Ascending aorta (tissue), 2 donors: ENCODE measurements at regions not wholly inside any gene's neighbourhood (a gene's known extent, or its start where the extent isn't known, plus 50 kb on each side); places are given as distances from the start of the nearest gene placed in this dataset.
"Not testable (repeated sequence)": the region's sequence is repeated elsewhere in the genome, so short reads cannot be mapped to it uniquely, and the experiment has no call there.

Source experiments
- DNase-seq, 2 donors: peaks; one replicate each; pipeline ENCODE4 v3.0.0-alpha.2; 2019; ENCODE audit warnings: low spot score in 2 of 2
- H3K27ac ChIP-seq, 2 donors: fragments of 200-600 bp; sonication (generic); one replicate each; pipeline ENCODE4 v1.5.1; 2016 to 2017; ENCODE audit warnings: mild to moderate bottlenecking in 1 of 2
- H3K27me3 ChIP-seq: fragments of 200-600 bp; sonication (generic); one replicate; pipeline ENCODE4 v1.5.1; 2017
- H3K36me3 ChIP-seq, 2 donors: fragments of 200-600 bp; sonication (generic); one replicate each; pipeline ENCODE4 v1.5.1; 2016
- H3K4me1 ChIP-seq, 2 donors: fragments of 200-600 bp; sonication (generic); one replicate each; pipeline ENCODE4 v1.5.1; 2016 to 2017; ENCODE audit warnings: mild to moderate bottlenecking in 1 of 2
- H3K4me3 ChIP-seq, 2 donors: fragments of 200-600 bp; sonication (generic); one replicate each; pipeline ENCODE4 v1.5.1; 2016 to 2017; ENCODE audit warnings: mild to moderate bottlenecking in 1 of 2
- H3K9me3 ChIP-seq, 2 donors: fragments of 200-600 bp; sonication (generic); one replicate each; pipeline ENCODE4 v1.5.1; 2016
- intact Hi-C: fragments of 100-400 bp; cut with DNase I; formaldehyde crosslinking; loops from one replicate; pipeline ENCODE4 v1.15.1; 2023
- TF ChIP-seq, protein P1 (sequence below), 3 experiments: fragments of 200-600 bp in 2 of 3; fragments of 450-650 bp in 1 of 3; sonication (generic) in 2 of 3; IDR thresholded peaks; one replicate each; pipeline ENCODE4 v1.5.1; 2016 to 2019; ENCODE audit warnings: antibody characterized with exemption in 3 of 3, mild to moderate bottlenecking in 1 of 3, moderate library complexity in 1 of 3

DNA sequence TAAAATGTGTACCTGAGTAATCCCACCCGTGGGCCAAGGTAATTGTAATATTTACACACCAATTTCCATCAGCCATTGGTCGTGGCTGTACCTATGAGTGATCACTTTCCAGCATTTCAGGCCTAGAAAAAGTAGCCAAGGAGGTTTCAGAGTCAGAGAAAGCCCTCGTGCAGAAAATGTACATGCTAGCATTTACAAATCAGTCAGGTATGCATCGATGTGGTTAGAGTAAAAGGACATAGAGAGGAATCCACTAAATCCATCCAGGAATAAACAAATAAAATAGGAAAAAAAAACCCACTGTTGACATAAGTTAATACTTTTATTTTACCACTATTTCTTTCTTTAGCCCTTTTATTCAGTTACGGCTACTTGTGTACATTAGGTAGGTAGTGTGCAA, 256.8 kb downstream of the TRIML1 start:
- no peaks in the 10 kb centered on the region for H3K27me3 ChIP-seq
- intact Hi-C loops: no loop called here

DNA sequence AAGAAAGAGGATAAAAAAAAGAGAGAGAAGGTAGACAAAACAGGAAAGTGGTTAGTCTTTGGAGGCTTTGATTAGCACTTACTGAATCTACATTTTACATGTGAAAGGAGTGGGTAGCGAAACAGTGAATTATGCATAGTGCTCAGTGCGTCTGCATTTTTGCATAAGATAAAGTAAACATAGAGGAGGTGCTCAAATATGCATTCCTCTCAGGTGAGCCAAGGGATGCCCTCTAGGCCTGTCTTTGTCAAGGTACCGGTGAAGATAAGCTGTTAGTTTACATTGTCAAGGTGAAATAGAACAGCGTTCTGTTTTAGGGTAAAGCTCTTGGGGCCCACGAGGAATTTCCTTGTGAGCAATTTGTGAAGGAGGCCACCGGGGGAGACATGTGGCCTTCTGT, 260.6 kb downstream of the TRIML1 start:
- no peak for DNase-seq
- H3K4me3 ChIP-seq: no peak overlapping the region
- no peaks in the 10 kb centered on the region for H3K27me3 ChIP-seq
- no peaks in the 10 kb centered on the region for H3K4me1 ChIP-seq
- no peaks in the 10 kb centered on the region for H3K36me3 ChIP-seq
- intact Hi-C loops: no loop called here
- H3K9me3 ChIP-seq: no peaks in the 10 kb centered on the region
- TF ChIP-seq, protein P1, sequence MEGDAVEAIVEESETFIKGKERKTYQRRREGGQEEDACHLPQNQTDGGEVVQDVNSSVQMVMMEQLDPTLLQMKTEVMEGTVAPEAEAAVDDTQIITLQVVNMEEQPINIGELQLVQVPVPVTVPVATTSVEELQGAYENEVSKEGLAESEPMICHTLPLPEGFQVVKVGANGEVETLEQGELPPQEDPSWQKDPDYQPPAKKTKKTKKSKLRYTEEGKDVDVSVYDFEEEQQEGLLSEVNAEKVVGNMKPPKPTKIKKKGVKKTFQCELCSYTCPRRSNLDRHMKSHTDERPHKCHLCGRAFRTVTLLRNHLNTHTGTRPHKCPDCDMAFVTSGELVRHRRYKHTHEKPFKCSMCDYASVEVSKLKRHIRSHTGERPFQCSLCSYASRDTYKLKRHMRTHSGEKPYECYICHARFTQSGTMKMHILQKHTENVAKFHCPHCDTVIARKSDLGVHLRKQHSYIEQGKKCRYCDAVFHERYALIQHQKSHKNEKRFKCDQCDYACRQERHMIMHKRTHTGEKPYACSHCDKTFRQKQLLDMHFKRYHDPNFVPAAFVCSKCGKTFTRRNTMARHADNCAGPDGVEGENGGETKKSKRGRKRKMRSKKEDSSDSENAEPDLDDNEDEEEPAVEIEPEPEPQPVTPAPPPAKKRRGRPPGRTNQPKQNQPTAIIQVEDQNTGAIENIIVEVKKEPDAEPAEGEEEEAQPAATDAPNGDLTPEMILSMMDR (IDR thresholded peaks at IDR 0.05): no peak
- no peak overlapping the region for H3K27ac ChIP-seq

More for the DNA sequence above, 256.8 kb downstream of the TRIML1 start:
- DNase-seq: no peak
- Histone ChIP-seq H3K36me3 (no peaks in the 10 kb centered on the region), H3K27ac (no peak overlapping the region), H3K9me3 (no peaks in the 10 kb centered on the region), H3K4me1 (no peaks in the 10 kb centered on the region), H3K4me3 (no peak overlapping the region)
- TF ChIP-seq, protein P1 (IDR thresholded peaks at IDR 0.05): no peak

DNA sequence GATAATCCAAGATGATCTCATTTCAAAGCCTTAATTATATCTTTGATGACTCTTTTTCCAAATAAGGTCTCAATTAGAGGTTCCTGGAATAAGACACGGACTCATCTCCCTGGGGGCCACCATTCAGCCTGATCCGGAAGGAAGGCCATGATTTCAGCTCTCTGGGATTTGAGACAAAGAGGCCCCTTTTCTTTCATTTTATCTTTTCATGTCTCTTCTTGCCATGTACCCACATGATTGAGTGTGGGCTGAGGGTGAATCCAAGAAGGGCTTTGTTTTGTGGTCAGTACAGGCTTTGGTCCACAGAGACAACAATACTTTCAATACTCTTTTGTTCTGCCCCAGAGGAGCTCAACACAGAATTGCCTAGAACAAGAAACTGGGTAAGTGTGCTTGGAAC, 261.2 kb downstream of the TRIML1 start:
- DNase-seq: no peak
- intact Hi-C loops: no loop called here

DNA sequence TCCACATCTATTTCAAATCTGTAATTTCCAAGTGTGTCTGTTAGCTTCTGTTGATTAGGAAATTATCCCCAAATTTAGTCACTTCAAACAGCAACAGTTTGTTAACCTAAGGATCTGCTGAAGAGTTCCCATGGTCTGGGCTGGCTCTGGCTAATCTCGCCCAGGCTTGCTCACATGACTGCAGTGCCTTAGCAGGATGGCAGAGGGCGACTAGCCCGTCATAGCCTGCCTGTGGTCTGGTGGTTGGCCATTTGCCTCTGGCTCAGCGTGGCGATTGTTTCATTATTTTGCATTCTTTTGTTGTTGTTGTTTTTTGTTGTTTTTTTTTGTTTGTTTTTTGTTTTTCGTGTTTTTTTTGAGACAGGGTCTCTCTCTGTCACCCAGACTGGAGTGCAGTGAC, 264.0 kb downstream of the TRIML1 start:
- Histone ChIP-seq H3K4me1 (no peaks in the 10 kb centered on the region), H3K9me3 (no peaks in the 10 kb centered on the region), H3K4me3 (no peak overlapping the region), H3K36me3 (no peaks in the 10 kb centered on the region), H3K27ac (no peak overlapping the region), H3K27me3 (no peaks in the 10 kb centered on the region)
- TF ChIP-seq, protein P1 (IDR thresholded peaks at IDR 0.05): no peak
- DNase-seq: no peak
- intact Hi-C loops: no loop called here

More for the DNA sequence above, 261.2 kb downstream of the TRIML1 start:
- TF ChIP-seq, protein P1 (IDR thresholded peaks at IDR 0.05): no peak
- Histone ChIP-seq H3K36me3 (no peaks in the 10 kb centered on the region), H3K4me1 (no peaks in the 10 kb centered on the region), H3K27ac (no peak overlapping the region), H3K9me3 (no peaks in the 10 kb centered on the region), H3K4me3 (no peak overlapping the region), H3K27me3 (no peaks in the 10 kb centered on the region)

DNA sequence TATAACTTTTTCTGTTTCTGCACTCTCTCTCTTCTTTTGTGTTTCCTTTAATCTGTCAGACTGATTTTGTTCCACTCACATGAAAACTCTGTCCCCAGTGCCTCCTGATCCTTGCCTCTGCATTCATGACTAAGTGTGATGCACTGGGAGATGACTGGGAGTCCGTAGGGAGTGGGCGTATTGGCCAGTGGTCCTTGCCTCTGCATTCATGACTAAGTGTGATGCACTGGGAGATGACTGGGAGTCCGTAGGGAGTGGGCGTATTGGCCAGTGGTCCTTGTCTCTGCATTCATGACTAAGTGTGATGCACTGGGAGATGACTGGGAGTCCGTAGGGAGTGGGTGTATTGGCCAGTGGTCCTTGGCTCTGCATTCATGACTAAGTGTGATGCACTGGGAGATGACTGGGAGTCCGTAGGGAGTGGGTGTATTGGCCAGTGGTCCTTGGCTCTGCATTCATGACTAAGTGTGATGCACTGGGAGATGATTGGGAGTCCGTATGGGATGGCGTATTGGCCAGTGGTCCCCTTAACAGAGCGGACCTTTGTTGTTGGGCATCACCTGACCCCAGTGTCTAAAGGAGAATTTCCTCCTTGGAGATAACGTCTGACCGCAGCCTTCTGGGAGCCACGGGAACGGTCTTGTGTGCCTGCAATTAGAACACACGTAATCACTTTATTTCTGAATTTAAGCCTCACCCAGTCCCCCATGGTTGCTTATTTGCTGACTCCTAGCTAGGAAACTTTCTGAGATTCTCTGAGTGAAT, 266.0 kb downstream of the TRIML1 start:
- H3K4me3 ChIP-seq, H3K4me1 ChIP-seq, H3K9me3 ChIP-seq: not testable (repeated sequence)

DNA sequence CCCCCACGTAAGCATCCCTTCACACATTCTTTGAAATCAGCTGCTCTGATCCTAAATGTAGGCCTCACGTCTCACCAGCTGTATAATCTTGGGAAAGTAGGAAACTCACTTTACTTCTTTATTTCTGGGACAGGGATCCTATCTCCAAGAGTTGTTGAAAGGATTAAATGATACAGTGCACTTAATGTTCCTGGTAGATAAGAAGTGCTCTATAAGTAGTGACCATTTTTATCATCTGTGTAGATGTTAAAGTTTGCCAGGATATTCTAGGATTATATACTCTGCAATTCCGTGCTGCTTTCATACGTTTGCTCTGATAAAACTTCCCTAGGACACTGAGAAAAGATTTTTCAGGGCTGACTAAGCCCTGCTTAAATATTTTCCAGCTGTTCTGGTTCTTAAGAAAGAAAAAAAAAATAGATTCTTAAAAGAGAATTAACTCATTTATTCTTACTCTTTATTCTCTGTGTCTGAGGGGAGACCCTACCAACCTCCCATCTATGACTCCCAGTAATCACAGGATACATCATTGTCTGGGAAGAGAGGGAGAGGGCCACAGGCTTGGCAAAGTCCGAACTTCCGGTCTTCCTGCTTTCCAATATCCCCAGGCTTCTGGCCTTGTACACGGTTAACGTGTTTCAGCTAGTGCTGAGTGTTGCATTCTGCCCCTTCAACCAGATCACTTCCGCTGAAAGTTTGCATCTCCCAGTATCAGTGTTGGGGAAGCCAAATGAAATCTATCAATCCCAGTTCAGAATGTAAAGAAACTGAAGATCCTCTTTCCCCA, 269.2 kb downstream of the TRIML1 start:
- DNase-seq: no peak
- TF ChIP-seq, protein P1 (IDR thresholded peaks at IDR 0.05): no peak
- Histone ChIP-seq H3K27ac (peak overlapping the region in 1 of 2 donors; percentile 9), H3K27me3 (no peaks in the 10 kb centered on the region), H3K9me3 (no peaks in the 10 kb centered on the region), H3K4me3 (no peak overlapping the region), H3K36me3 (no peaks in the 10 kb centered on the region), H3K4me1 (peaks cover 0 to 3% of the 10 kb centered on the region in 2 donors)
- intact Hi-C loops: no loop called here

More for the DNA sequence above, 266.0 kb downstream of the TRIML1 start:
- intact Hi-C loops, DNase-seq, H3K27ac ChIP-seq, H3K36me3 ChIP-seq, H3K27me3 ChIP-seq: not testable (repeated sequence)
